ENCODE measurements at regions not wholly inside any gene's neighbourhood (a gene's known extent, or its start where the extent isn't known, plus 50 kb on each side); places are given as distances from the start of the nearest gene placed in this dataset.
A peak's percentile ranks its signal among the peaks of the same experiment; 100 is the strongest.

- no peak for TF ChIP-seq EZH2phosphoT487 (IDR thresholded peaks at IDR 0.05; ENCODE audit: low read depth)
- TF ChIP-seq CTCF (IDR thresholded peaks at IDR 0.05; ENCODE audit: low read depth, low read length) = no peak
- peaks cover 42% of the 10 kb centered on the region for H3K4me1 ChIP-seq (ENCODE audit: low read length)
- H3K27ac ChIP-seq (ENCODE audit: low read length) = peak overlapping the region; percentile 71
- no peaks in the 10 kb centered on the region for H3K36me3 ChIP-seq (replicated peaks; ENCODE audit: low read depth, low read length)
- H3K27me3 ChIP-seq (ENCODE audit: low read depth, low read length) = no peaks in the 10 kb centered on the region
- no peaks in the 10 kb centered on the region for H3K79me2 ChIP-seq (ENCODE audit: low read length)
- H2AFZ ChIP-seq (ENCODE audit: low read depth, low read length) = peak overlapping the region; percentile 81
- H3K9me3 ChIP-seq (ENCODE audit: insufficient read depth, low read length) = peaks cover 15% of the 10 kb centered on the region; the same call in 1 of the 2 replicates
- peak overlapping the region; percentile 38; the same call in 1 of the 2 replicates for H3K9ac ChIP-seq (ENCODE audit: low read length)
- H3K4me2 ChIP-seq (ENCODE audit: low read length) = peak overlapping the region; percentile 25
- H3K4me3 ChIP-seq (ENCODE audit: low read length) = no peak overlapping the region
- H4K20me1 ChIP-seq (ENCODE audit: insufficient read depth, low read length) = no peaks in the 10 kb centered on the region
These were observed 90.4 kb upstream of the TNS3 start for GRCh38 chr7:47672271-47672791.

- peaks cover 12% of the 10 kb centered on the region; the same call in 1 of the 2 replicates for H3K9me3 ChIP-seq (ENCODE audit: insufficient read depth, low read length)
- no peak for TF ChIP-seq CTCF (IDR thresholded peaks at IDR 0.05; ENCODE audit: low read depth, low read length)
- TF ChIP-seq EZH2phosphoT487 (IDR thresholded peaks at IDR 0.05; ENCODE audit: low read depth) = no peak
- no peaks in the 10 kb centered on the region for H3K79me2 ChIP-seq (ENCODE audit: low read length)
- peaks cover 42% of the 10 kb centered on the region for H3K4me1 ChIP-seq (ENCODE audit: low read length)
- peak overlapping the region; percentile 76 for H3K4me2 ChIP-seq (ENCODE audit: low read length)
- no peaks in the 10 kb centered on the region for H3K27me3 ChIP-seq (ENCODE audit: low read depth, low read length)
- no peak overlapping the region for H2AFZ ChIP-seq (ENCODE audit: low read depth, low read length)
- H3K36me3 ChIP-seq (replicated peaks; ENCODE audit: low read depth, low read length) = no peaks in the 10 kb centered on the region
- peak overlapping the region; percentile 63 for H3K27ac ChIP-seq (ENCODE audit: low read length)
- peak overlapping the region; percentile 15; the same call in 1 of the 2 replicates for H3K9ac ChIP-seq (ENCODE audit: low read length)
- peak overlapping the region; percentile 32; the same call in 1 of the 2 replicates for H3K4me3 ChIP-seq (ENCODE audit: low read length)
- H4K20me1 ChIP-seq (ENCODE audit: insufficient read depth, low read length) = no peaks in the 10 kb centered on the region
These were observed 89.4 kb upstream of the TNS3 start for GRCh38 chr7:47671358-47671757.

- TF ChIP-seq EZH2phosphoT487 (IDR thresholded peaks at IDR 0.05; ENCODE audit: low read depth) = no peak
- TF ChIP-seq CTCF (IDR thresholded peaks at IDR 0.05; ENCODE audit: low read depth, low read length) = no peak
- H3K27ac ChIP-seq (ENCODE audit: low read length) = peak overlapping the region; percentile 63
- H3K79me2 ChIP-seq (ENCODE audit: low read length) = no peaks in the 10 kb centered on the region
- H3K27me3 ChIP-seq (ENCODE audit: low read depth, low read length) = no peaks in the 10 kb centered on the region
- 0 out of 2 replicates have a peak overlapping the region, but pooled peaks have one; percentile 41 for H2AFZ ChIP-seq (ENCODE audit: low read depth, low read length)
- H3K4me3 ChIP-seq (ENCODE audit: low read length) = peak overlapping the region; percentile 32; the same call in 1 of the 2 replicates
- no peaks in the 10 kb centered on the region for H3K36me3 ChIP-seq (replicated peaks; ENCODE audit: low read depth, low read length)
- H3K4me1 ChIP-seq (ENCODE audit: low read length) = peaks cover 42% of the 10 kb centered on the region
- peaks cover 12% of the 10 kb centered on the region; the same call in 1 of the 2 replicates for H3K9me3 ChIP-seq (ENCODE audit: insufficient read depth, low read length)
- no peaks in the 10 kb centered on the region for H4K20me1 ChIP-seq (ENCODE audit: insufficient read depth, low read length)
- H3K4me2 ChIP-seq (ENCODE audit: low read length) = peak overlapping the region; percentile 76
- peak overlapping the region; percentile 15; the same call in 1 of the 2 replicates for H3K9ac ChIP-seq (ENCODE audit: low read length)
These were observed 88.8 kb upstream of the TNS3 start for GRCh38 chr7:47670729-47671128.

GRCh38 chr7:47669901-47670384, 88.0 kb upstream of the TNS3 start:
- no peaks in the 10 kb centered on the region for H3K36me3 ChIP-seq (replicated peaks; ENCODE audit: low read depth, low read length)
- peak overlapping the region; percentile 5; the same call in 1 of the 2 replicates for H3K4me3 ChIP-seq (ENCODE audit: low read length)
- peak overlapping the region; percentile 35; the same call in 1 of the 2 replicates for H3K27ac ChIP-seq (ENCODE audit: low read length)
- no peaks in the 10 kb centered on the region for H3K27me3 ChIP-seq (ENCODE audit: low read depth, low read length)
- no peaks in the 10 kb centered on the region for H4K20me1 ChIP-seq (ENCODE audit: insufficient read depth, low read length)
- H3K4me1 ChIP-seq (ENCODE audit: low read length) = peaks cover 42% of the 10 kb centered on the region
- H3K9me3 ChIP-seq (ENCODE audit: insufficient read depth, low read length) = peaks cover 12% of the 10 kb centered on the region; the same call in 1 of the 2 replicates
- H3K79me2 ChIP-seq (ENCODE audit: low read length) = no peaks in the 10 kb centered on the region
- no peak overlapping the region; the same call in 1 of the 2 replicates for H3K9ac ChIP-seq (ENCODE audit: low read length)
- no peak for TF ChIP-seq CTCF (IDR thresholded peaks at IDR 0.05; ENCODE audit: low read depth, low read length)
- no peak for TF ChIP-seq EZH2phosphoT487 (IDR thresholded peaks at IDR 0.05; ENCODE audit: low read depth)
- peak overlapping the region; percentile 40; the same call in 1 of the 2 replicates for H2AFZ ChIP-seq (ENCODE audit: low read depth, low read length)
- peak overlapping the region; percentile 50 for H3K4me2 ChIP-seq (ENCODE audit: low read length)
